Suppressor macrophage (primary cell): ENCODE measurements at regions not wholly inside any gene's neighbourhood (a gene's known extent, or its start where the extent isn't known, plus 50 kb on each side); places are given as distances from the start of the nearest gene placed in this dataset.
A peak's percentile ranks its signal among the peaks of the same experiment; 100 is the strongest.

Experiments
- DNase-seq, 4 experiments: peaks; one replicate each; pipeline ENCODE4 v3.0.0-alpha.2; 2020 to 2022

- DNase-seq: no peak
Measured at GRCh38 chr2:176818076-176818475, 394.5 kb upstream of the HNRNPA3 start.

- DNase-seq: no peak
Measured at GRCh38 chr2:176818617-176819016, 394.0 kb upstream of the HNRNPA3 start.

- no peak for DNase-seq
Measured at GRCh38 chr2:176819306-176819705, 393.3 kb upstream of the HNRNPA3 start.

GRCh38 chr2:176820371-176820932 lies 392.1 kb upstream of the HNRNPA3 start:
- DNase-seq: no peak

- DNase-seq: no peak
Measured at GRCh38 chr2:176821350-176821749, 391.2 kb upstream of the HNRNPA3 start.

- DNase-seq: no peak
Measured at GRCh38 chr2:176822060-176822459, 390.5 kb upstream of the HNRNPA3 start.

- no peak for DNase-seq
Measured at GRCh38 chr2:176826356-176826755, 386.2 kb upstream of the HNRNPA3 start.

GRCh38 chr2:176826984-176827668 lies 385.5 kb upstream of the HNRNPA3 start:
- peak in 3 of 4 experiments; percentile 4 to 24 (median 19) for DNase-seq

- no peak for DNase-seq
Measured at GRCh38 chr2:176830362-176830761, 382.2 kb upstream of the HNRNPA3 start.

- DNase-seq: no peak
Measured at GRCh38 chr2:176832086-176832485, 380.5 kb upstream of the HNRNPA3 start.

- DNase-seq: no peak
Measured at GRCh38 chr2:176833671-176834070, 378.9 kb upstream of the HNRNPA3 start.

GRCh38 chr2:176834226-176834625 lies 378.4 kb upstream of the HNRNPA3 start:
- no peak for DNase-seq

- DNase-seq: no peak
Measured at GRCh38 chr2:176843208-176843607, 369.4 kb upstream of the HNRNPA3 start.

- no peak for DNase-seq
Measured at GRCh38 chr2:176844461-176844860, 368.1 kb upstream of the HNRNPA3 start.

GRCh38 chr2:176845718-176846117 lies 366.9 kb upstream of the HNRNPA3 start:
- DNase-seq: no peak

- DNase-seq: no peak
Measured at GRCh38 chr2:176847575-176847974, 365.0 kb upstream of the HNRNPA3 start.

- DNase-seq: no peak
Measured at GRCh38 chr2:176848844-176849243, 363.8 kb upstream of the HNRNPA3 start.

GRCh38 chr2:176851200-176851888 lies 361.2 kb upstream of the HNRNPA3 start:
- no peak for DNase-seq

GRCh38 chr2:176851889-176852483 lies 360.6 kb upstream of the HNRNPA3 start:
- no peak for DNase-seq

GRCh38 chr2:176852667-176853066 lies 359.9 kb upstream of the HNRNPA3 start:
- no peak for DNase-seq

- no peak for DNase-seq
Measured at GRCh38 chr2:176854062-176854461, 358.5 kb upstream of the HNRNPA3 start.

- DNase-seq: no peak
Measured at GRCh38 chr2:176854878-176855277, 357.7 kb upstream of the HNRNPA3 start.

GRCh38 chr2:176856683-176857082 lies 355.9 kb upstream of the HNRNPA3 start:
- DNase-seq: no peak

- peak in 2 of 4 experiments; percentile 27 to 29 for DNase-seq
Measured at GRCh38 chr2:176865336-176865735, 347.3 kb upstream of the HNRNPA3 start.
